MV-4-11 (cell line): ENCODE measurements at regions not wholly inside any gene's neighbourhood (a gene's known extent, or its start where the extent isn't known, plus 50 kb on each side); places are given as distances from the start of the nearest gene placed in this dataset.

Source experiments
- DNase-seq: peaks from one replicate; lab custom pipeline; 2025; lab: John Stamatoyannopoulos, UW

GRCh38 chr6:95142661-95143335 is 434.5 kb upstream of the MANEA start:
- no peak for DNase-seq

DNA sequence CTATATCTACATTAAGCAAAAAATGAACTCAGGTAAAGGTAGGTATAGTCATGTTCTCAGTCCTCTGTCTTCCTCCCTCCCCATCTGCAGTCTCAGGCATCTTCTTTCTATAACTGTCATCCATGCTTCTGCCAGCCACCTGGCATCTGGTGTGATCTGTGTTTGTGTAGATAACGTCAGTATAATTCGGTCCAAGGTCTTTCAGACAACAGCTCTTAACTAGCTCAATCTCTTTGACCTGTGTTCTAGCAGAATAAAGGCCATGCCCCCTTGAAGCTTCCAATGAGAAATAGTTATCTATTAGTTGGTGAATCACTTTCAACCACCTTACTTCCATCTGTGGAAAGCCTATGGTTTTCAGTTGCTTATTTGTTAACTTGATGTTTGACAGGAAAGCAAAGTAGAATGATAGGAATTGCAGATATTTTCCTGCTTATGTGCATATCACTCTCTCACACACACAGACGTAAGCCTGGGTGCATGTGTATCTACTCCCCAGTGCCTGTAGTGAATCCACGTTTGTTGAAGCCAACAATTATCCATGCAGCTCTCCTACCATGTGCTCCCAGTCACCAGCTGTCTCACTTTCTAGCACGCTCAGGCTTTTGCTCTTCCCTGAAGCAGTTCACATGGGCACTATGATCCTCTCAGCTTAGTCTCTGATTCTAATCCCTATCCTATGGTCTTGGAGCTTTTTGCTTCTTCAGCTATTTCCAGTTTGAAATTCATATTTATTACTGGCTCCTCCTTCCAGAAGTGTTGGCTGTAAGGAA is 433.7 kb upstream of the MANEA start:
- DNase-seq, result no peak

DNA sequence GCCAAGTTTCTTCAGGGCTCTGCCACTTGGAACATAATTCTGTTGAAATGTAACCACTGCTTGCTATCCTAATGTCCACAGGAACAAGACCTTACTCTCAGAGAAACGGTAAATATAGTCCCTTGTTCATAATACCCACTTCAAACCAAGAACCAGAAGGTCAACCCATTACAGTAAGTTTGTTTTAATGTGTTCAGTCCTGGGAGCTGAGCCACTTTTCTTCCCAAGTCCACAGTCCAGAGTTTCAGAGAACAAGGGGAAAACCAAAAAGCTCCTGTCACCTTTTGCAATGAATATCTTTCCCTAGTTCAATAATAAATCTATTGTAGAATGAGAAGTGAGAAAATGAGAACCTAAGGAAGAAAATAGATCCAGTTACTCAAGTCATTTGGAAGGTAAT is 431.9 kb upstream of the MANEA start:
- no peak for DNase-seq

DNA sequence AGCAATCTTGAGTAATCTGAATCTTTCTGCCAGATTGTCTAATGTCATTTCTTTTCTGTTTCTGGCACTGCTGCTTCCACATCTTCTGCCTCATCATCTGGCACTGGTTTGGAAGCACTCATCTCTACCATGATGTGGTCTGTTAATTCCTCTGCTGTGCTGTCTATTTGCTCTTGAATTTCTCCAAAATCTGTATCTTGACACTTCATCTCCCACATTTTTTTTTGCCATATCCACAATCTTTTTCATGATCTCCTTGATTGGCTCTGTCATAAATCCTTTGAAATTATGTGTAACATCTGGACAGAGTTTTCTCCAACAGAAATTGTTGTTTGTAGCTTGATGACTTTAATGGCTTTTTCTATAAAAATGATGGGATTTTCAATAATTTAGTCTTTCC is 417.8 kb upstream of the MANEA start:
- DNase-seq, result no peak

GRCh38 chr6:95169775-95170174 is 407.6 kb upstream of the MANEA start:
- DNase-seq, result no peak

DNA sequence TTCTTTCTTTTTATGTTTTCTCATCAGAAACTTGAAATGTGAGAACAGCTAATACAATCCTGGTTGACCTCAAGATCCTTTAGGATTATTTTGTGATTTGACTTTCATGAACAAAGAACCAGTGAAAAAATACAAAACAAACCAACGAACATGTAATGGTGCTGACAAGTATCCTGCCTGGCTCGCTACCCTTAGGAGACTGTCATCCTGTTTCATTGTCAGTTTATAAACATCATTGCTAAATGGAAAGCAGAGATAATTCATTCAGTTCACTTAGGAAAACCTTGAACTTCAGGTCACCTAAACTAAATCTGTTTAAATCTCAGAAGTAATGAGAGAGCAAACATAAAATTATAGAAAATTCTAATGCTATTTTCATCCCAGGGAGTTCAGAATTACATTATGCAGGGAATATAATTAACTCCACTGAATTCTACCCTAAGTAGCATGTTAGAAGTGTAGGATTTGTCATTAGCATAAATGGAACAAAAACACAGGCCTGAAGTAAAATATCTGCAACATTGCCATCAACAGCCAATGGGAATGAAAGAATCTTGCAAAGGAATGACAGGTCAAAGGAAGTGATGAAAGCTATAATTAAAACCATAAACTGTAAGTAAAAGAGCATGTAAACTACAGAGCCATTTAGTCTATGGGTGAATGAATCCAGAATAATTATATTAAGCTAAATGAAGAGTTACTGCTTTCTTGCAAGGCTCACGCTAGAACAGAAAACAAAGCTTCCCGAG is 401.2 kb upstream of the MANEA start:
- DNase-seq, result no peak

DNA sequence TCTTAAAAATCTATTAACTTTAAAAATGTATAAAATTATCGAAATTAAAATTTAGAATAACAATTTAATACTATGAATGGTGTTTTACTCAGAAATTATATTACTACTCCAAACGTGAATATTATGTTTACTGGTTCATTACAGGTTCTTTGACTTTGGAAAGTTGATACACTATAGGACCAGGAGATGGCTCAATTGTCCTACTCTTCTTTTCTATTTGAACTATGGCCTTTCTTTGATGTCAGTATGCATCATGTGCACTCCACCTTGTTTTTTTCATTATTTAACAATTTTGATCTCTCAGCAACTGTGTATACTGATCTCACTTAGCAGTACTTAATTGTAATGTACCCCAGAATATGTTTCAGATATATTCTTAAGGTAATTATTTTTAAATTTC is 391.5 kb upstream of the MANEA start:
- DNase-seq, result no peak

DNA sequence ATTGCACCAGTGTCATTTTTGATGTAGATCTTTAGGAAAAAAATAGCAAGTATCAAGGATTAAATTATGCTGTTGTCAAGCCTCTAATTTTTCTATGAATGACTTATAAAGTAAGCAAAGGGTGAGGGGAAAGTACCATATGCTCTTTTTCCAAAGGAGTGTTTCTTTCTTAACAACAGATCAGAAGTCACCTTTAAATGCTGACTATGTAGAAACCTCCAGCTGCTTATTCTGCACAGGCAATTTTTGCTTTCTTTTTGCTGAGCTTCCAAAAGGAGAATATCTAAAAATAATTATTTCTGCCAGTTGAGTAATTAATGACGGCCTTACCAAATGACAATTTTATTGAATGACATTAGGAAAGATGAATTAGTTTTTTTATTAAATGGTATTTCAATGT is 390.6 kb upstream of the MANEA start:
- DNase-seq, result no peak

DNA sequence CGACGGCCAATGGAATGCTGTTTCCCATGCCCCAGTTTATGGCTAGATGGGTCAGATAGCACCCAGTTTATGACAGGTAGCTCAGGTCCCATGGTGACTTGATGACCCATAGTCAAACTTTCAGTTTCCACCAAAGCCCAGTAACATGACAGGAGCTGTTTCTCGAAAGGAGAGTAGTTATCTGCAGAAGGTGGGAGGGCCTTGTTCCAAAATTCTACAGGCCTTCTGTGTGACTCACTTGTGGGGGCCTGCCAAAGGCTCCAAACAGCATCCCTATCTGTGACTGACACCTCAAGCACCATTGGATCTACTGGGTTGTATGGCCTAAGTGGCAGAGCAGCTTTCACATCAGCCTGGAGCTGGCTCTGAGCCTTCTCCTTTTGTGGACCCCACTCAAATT is 379.7 kb upstream of the MANEA start:
- DNase-seq, result no peak

DNA sequence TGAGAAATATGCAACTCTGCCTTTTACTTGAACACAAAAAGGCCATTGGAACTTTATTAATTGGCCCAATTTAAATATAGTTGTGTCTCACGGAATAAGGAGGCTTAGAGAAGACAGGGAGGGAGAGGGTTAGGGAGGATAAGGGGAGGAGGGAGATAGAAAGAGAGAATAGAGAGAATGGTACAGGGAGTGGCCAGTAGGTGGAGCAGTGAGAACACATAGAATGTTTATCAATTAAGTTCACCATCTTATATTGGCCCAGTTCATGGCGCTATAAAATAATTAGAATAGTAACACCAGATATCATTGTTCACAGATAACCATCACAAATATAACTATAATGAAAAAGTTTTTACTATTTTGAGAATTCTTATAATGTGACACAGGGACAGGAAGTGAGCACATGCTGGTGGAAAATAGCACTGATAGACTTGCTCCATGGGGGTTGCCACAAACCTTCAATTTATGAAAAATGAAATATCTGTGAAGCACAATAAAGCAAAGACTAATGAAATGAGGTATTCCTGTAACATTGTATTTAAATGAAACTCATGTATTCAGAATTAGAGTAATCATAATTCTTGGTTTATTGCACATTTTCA is 374.1 kb upstream of the MANEA start:
- peak; percentile 2 for DNase-seq

DNA sequence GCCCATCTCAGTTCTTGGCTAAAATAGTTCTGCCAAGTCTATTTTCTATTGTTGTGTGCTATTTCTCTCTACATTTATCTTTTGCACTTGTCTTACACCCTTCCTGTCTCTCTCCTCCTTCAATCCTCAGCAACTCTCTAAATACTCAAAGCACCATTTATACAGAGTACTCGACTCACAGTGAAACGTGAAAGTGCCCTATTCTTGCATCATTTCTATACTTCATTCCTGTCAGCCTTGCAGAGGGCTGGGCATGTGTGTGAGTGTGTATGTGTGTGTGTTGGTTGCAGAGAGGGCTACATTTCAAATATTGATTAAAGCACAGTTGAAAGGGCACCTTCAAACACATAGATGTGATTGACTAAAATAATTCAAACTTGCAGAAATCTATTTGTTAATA is 373.2 kb upstream of the MANEA start:
- no peak for DNase-seq

- no peak for DNase-seq
These were observed 368.7 kb upstream of the MANEA start for GRCh38 chr6:95208621-95209020.

- DNase-seq, result no peak
These were observed 368.3 kb upstream of the MANEA start for GRCh38 chr6:95209074-95209473.

- DNase-seq, result no peak
These were observed 360.8 kb upstream of the MANEA start for GRCh38 chr6:95216555-95216954.

DNA sequence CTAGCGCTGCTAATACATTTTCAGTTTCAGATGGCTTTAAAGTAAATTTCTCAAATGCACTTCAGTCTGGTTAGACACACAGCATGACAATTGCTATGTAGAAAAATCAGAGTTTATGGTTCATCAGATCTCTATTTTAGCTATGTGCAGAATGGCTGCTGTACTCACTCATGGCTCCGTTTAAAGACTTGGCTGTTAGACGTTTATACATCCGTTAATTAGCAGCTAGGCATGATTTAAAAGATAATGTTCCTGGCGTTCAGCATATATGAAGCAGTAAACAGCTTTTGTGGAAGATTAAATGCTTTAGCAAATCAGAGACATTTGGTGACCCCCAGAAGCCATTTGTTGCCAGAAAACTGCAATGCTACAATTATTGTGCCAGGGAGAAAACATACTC is 350.0 kb upstream of the MANEA start:
- no peak for DNase-seq

- no peak for DNase-seq
These were observed 348.7 kb upstream of the MANEA start for GRCh38 chr6:95228636-95229035.

DNA sequence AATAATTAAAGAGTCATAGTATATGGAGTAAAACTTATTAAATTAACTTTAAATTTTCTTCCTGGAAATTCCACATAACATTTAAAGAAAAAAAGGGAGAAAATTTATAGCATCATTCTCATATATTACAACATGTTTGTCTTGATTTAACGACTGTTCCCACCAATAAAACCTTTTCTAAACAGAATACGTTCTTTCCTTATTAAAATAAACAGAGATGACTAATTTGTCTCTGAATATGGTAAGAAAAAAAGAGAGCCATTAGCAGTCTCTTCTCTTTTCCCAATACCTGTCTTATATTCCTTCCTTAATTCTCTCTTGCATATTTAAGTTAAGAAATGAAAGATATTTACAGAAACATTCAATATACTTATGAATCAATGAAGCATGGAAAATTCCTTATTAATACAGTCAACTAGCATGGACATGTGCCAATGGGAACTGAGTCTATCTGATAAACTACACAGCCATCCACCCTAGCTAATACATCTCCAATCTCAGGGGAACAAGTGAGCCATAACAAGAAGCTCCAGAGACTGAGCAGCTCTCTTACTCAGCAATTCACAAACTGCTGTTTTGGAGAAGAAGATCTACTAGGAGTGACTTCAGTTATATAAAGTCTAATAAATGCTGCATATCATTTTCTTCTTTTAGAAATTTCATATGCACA is 347.1 kb upstream of the MANEA start:
- DNase-seq, result no peak

DNA sequence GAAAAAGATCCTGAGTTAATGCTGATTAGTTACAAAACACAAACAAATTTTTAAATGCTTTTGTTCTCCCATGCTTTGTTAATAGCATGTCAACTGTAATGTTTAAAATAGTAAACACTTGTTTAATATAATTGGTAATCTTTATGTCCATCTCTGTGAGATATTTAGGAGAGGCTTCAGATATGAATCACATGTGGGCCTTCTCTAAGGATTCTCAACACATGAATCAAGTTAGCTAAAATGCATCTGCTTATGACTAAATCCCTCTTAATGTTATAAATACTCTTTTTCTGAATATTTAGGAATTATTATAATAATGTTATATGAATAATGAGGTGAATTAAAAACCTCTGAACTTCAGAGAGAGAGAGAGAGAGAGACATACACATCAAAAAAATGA is 345.9 kb upstream of the MANEA start:
- no peak for DNase-seq

DNA sequence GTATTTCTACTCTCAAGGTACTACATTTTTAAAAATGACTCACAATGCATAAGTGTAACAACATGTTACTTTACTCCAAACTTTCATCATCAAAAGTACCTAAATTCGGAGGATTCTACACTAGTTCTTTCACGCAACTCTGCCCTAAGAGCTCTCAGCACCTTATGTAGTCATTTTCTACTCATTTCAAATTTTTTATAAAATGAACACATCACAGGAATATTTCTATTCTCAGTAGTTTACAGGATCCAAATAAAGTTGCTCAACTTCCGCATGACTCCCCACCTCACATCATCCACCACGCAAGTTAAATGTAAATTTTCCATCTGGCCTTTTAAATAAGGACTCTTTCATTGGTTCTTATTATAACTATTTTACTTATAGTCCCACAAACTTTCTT is 344.9 kb upstream of the MANEA start:
- DNase-seq, result no peak

GRCh38 chr6:95233879-95234278 is 343.5 kb upstream of the MANEA start:
- DNase-seq, result no peak

DNA sequence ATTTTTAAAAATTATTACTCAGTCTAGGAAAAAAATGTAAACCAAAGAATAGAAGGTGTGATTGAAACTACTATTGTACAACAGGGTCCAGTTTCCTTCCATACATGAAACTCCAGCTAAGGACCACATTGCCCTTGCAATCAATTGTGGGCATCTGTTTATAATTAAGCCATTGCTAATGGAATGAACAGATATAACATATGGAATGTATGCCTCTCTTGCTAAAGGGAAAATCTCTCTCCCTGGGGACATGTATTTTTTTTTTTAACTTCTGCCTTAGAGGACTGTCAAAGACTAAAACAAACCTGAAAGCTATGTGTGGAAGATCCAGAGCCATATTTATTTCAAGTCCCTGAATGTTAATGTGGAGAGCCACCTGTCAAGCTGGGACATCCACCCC is 336.8 kb upstream of the MANEA start:
- no peak for DNase-seq

GRCh38 chr6:95242560-95242959 is 334.8 kb upstream of the MANEA start:
- no peak for DNase-seq
